Upper lobe of right lung (tissue), 1 donor: ENCODE measurements at regions not wholly inside any gene's neighbourhood (a gene's known extent, or its start where the extent isn't known, plus 50 kb on each side); places are given as distances from the start of the nearest gene placed in this dataset.

Experiments
- ATAC-seq: fragments of 200-7000 bp; cut with Tn5 transposase; one replicate; pipeline ENCODE4 v1.9.1; 2020; ENCODE audit warnings: mild to moderate bottlenecking, moderate library complexity
- DNase-seq: peaks from one replicate; pipeline ENCODE4 v3.0.0-alpha.2; 2020
- H3K27ac ChIP-seq: fragments of 200-600 bp; one replicate; pipeline ENCODE4 v1.8.0; 2022
- H3K27me3 ChIP-seq: fragments of 200-600 bp; one replicate; pipeline ENCODE4 v1.8.0; 2022; ENCODE audit warnings: mild to moderate bottlenecking
- H3K36me3 ChIP-seq: fragments of 200-600 bp; one replicate; pipeline ENCODE4 v1.8.0; 2022
- H3K4me1 ChIP-seq: fragments of 200-600 bp; one replicate; pipeline ENCODE4 v1.8.0; 2022
- H3K4me3 ChIP-seq: fragments of 200-600 bp; one replicate; pipeline ENCODE4 v1.8.0; 2022; ENCODE audit warnings: mild to moderate bottlenecking
- H3K9me3 ChIP-seq: fragments of 200-600 bp; one replicate; pipeline ENCODE4 v1.8.0; 2022
- CTCF ChIP-seq: fragments of 200-600 bp; IDR thresholded peaks from one replicate; pipeline ENCODE4 v1.8.0; 2022; ENCODE audit warnings: antibody characterized with exemption
- intact Hi-C: fragments of 100-400 bp; cut with DNase I; formaldehyde crosslinking; loops from one replicate; pipeline ENCODE4 v1.11.0; 2022
- donor health status: DM: no; HTN: yes; CAD: no; lungs with severe emphysema.

- intact Hi-C loops: no loop called here
- H3K36me3 ChIP-seq: no peaks in the 10 kb centered on the region
- no peaks in the 10 kb centered on the region for H3K4me1 ChIP-seq
- H3K27me3 ChIP-seq: no peaks in the 10 kb centered on the region
- H3K4me3 ChIP-seq: no peak overlapping the region
- ATAC-seq (no peak), DNase-seq (no peak)
- no peak for TF ChIP-seq CTCF
- no peak overlapping the region for H3K27ac ChIP-seq
- H3K9me3 ChIP-seq: no peaks in the 10 kb centered on the region
Observed at GRCh38 chrX:120690941-120691340, 61.1 kb upstream of the C1GALT1C1 start.

GRCh38 chrX:120690344-120690743, 60.5 kb upstream of the C1GALT1C1 start:
- no peak for ATAC-seq
- Histone ChIP-seq H3K4me1 (no peaks in the 10 kb centered on the region), H3K9me3 (no peaks in the 10 kb centered on the region), H3K27ac (no peak overlapping the region), H3K4me3 (no peak overlapping the region), H3K27me3 (no peaks in the 10 kb centered on the region), H3K36me3 (no peaks in the 10 kb centered on the region)
- no peak for DNase-seq
- no peak for TF ChIP-seq CTCF
- intact Hi-C loops: no loop called here

- Histone ChIP-seq H3K36me3 (no peaks in the 10 kb centered on the region), H3K4me3 (no peak overlapping the region), H3K4me1 (no peaks in the 10 kb centered on the region), H3K27ac (no peak overlapping the region), H3K9me3 (no peaks in the 10 kb centered on the region), H3K27me3 (no peaks in the 10 kb centered on the region)
- intact Hi-C loops: no loop called here
- TF ChIP-seq CTCF: no peak
- DNase-seq (no peak), ATAC-seq (no peak)
Observed at GRCh38 chrX:120680090-120680489, 50.2 kb upstream of the C1GALT1C1 start.
